T-helper 2 cell treated with Interferon-gamma antibody and Interleukin-4, amounts not matched to agents 100 ng/mL and 5 ng/mL, for 36 hours (primary cell): ENCODE measurements at regions not wholly inside any gene's neighbourhood (a gene's known extent, or its start where the extent isn't known, plus 50 kb on each side); places are given as distances from the start of the nearest gene placed in this dataset.

ENCODE experiments used
- intact Hi-C: fragments of 100-400 bp; cut with micrococcal nuclease; formaldehyde crosslinking; loops from one replicate; pipeline ENCODE4 v1.15.1; 2023

GRCh38 chr6:21804941-21805610 is 211.5 kb downstream of the SOX4 start:
- intact Hi-C loops = no loop called here

- intact Hi-C loops = no loop called here
These were observed 213.9 kb downstream of the SOX4 start for GRCh38 chr6:21807299-21808044.

GRCh38 chr6:21808045-21808470 is 214.5 kb downstream of the SOX4 start:
- intact Hi-C loops = no loop called here

- intact Hi-C loops = no loop called here
These were observed 215.1 kb downstream of the SOX4 start for GRCh38 chr6:21808551-21809242.

GRCh38 chr6:21811484-21811883 is 217.9 kb downstream of the SOX4 start:
- intact Hi-C loops = no loop called here

- intact Hi-C loops = no loop called here
These were observed 222.7 kb downstream of the SOX4 start for GRCh38 chr6:21816231-21816630.

GRCh38 chr6:21820442-21820841 is 226.9 kb downstream of the SOX4 start:
- intact Hi-C loops = no loop called here

GRCh38 chr6:21823371-21823770 is 229.8 kb downstream of the SOX4 start:
- intact Hi-C loops = no loop called here

- intact Hi-C loops = no loop called here
These were observed 231.1 kb downstream of the SOX4 start for GRCh38 chr6:21824431-21825177.

GRCh38 chr6:21826023-21826422 is 232.5 kb downstream of the SOX4 start:
- intact Hi-C loops = no loop called here

GRCh38 chr6:21826904-21827303 is 233.4 kb downstream of the SOX4 start:
- intact Hi-C loops = no loop called here

- intact Hi-C loops = no loop called here
These were observed 234.1 kb downstream of the SOX4 start for GRCh38 chr6:21827425-21828202.

- intact Hi-C loops = no loop called here
These were observed 235.2 kb downstream of the SOX4 start for GRCh38 chr6:21828704-21829103.

- intact Hi-C loops = no loop called here
These were observed 235.6 kb downstream of the SOX4 start for GRCh38 chr6:21829126-21829525.

- intact Hi-C loops = no loop called here
These were observed 238.2 kb downstream of the SOX4 start for GRCh38 chr6:21831521-21832291.

- intact Hi-C loops = no loop called here
These were observed 242.7 kb downstream of the SOX4 start for GRCh38 chr6:21836277-21836676.

GRCh38 chr6:21836772-21837425 is 243.3 kb downstream of the SOX4 start:
- intact Hi-C loops = no loop called here

GRCh38 chr6:21840428-21840827 is 246.9 kb downstream of the SOX4 start:
- intact Hi-C loops = no loop called here

GRCh38 chr6:21842875-21843645 is 249.5 kb downstream of the SOX4 start:
- intact Hi-C loops = no loop called here
